ENCODE measurements at regions not wholly inside any gene's neighbourhood (a gene's known extent, or its start where the extent isn't known, plus 50 kb on each side); places are given as distances from the start of the nearest gene placed in this dataset.

GRCh38 chr4:181594188-181594587 lies 649.0 kb upstream of the TENM3 start:
- no peak overlapping the region for H3K9ac ChIP-seq (ENCODE audit: low read depth, low read length)
- CTCF ChIA-PET = no interaction called here
- H2BK120ac ChIP-seq (ENCODE audit: low read depth, low read length) = no peak overlapping the region
- no peak overlapping the region for H2BK20ac ChIP-seq (ENCODE audit: low read depth, low read length)
- no peak overlapping the region for H3K56ac ChIP-seq (ENCODE audit: extremely low read depth, insufficient read depth, low read length)
- no TSS peak for BruUV-seq (replicated peaks)
- dilution Hi-C loops (cut with HindIII; ENCODE audit: low sequenced_read_pairs, unreplicated experiment) (no loop called here), intact Hi-C loops (cut with micrococcal nuclease) (no loop called here), in situ Hi-C loops (cut with MboI; ENCODE audit: low sequenced_read_pairs) (no loop called here)
- no peaks in the 10 kb centered on the region for H3K27me3 ChIP-seq (ENCODE audit: control insufficient read depth, insufficient read depth, low read length)
- H4K20me1 ChIP-seq (ENCODE audit: insufficient read depth, low read length) = no peaks in the 10 kb centered on the region
- no peaks in the 10 kb centered on the region for H3K9me1 ChIP-seq (ENCODE audit: insufficient read depth, low read length)
- no peak for DNase-seq
- no peaks in the 10 kb centered on the region for H3K4me1 ChIP-seq (ENCODE audit: control insufficient read depth, insufficient read depth, low read length)
- no peak overlapping the region for H3K27ac ChIP-seq (ENCODE audit: insufficient read depth, low read length)
- H2BK5ac ChIP-seq (ENCODE audit: low read depth, low read length, poor library complexity, severe bottlenecking) = no peak overlapping the region
- no peaks in the 10 kb centered on the region for H3K36me3 ChIP-seq (ENCODE audit: control insufficient read depth, insufficient read depth, low read length)
- H4K91ac ChIP-seq (ENCODE audit: insufficient read depth, low read depth, low read length) = no peak overlapping the region
- H2AK9ac ChIP-seq (replicated peaks; ENCODE audit: low read depth, low read length, poor library complexity) = no peak overlapping the region
- H3K14ac ChIP-seq (replicated peaks; ENCODE audit: low read depth, low read length) = no peak overlapping the region
- TF ChIP-seq MXI1 (IDR thresholded peaks at IDR 0.05; ENCODE audit: borderline replicate concordance, low read depth, low read length) = no peak
- no peak for TF ChIP-seq ELK1 (IDR thresholded peaks at IDR 0.05; ENCODE audit: borderline replicate concordance, low read depth, low read length)
- no peak for TF ChIP-seq CTCF (conservative IDR thresholded peaks at IDR 0.05; ENCODE audit: low read depth, low read length)
- TF ChIP-seq MAZ (IDR thresholded peaks at IDR 0.05; ENCODE audit: borderline replicate concordance, low read depth, low read length) = no peak
- peak; percentile 89 for TF ChIP-seq MAFK (IDR thresholded peaks at IDR 0.05; ENCODE audit: low read depth, low read length)
- TF ChIP-seq RFX5 (IDR thresholded peaks at IDR 0.05; ENCODE audit: low read depth, low read length) = no peak
- no peak overlapping the region for H4K8ac ChIP-seq (ENCODE audit: low read depth in 2 of 2, low read length in 2 of 2)
- H2AFZ ChIP-seq (replicated peaks; ENCODE audit: low read length, poor library complexity) = no peak overlapping the region
- H3K18ac ChIP-seq (ENCODE audit: low read depth, low read length) = no peak overlapping the region
- ATAC-seq (ENCODE audit: low read depth) = no peak
- POLR2A ChIA-PET (ENCODE audit: unreplicated experiment) = no interaction called here
- H3K4me3 ChIP-seq (ENCODE audit: insufficient read depth, low read depth, low read length) = no peak overlapping the region
- no peaks in the 10 kb centered on the region for H3K9me3 ChIP-seq (ENCODE audit: control insufficient read depth, insufficient read depth, low read length)
- H3K4ac ChIP-seq (ENCODE audit: low read depth, low read length) = no peak overlapping the region
- no peak overlapping the region for H2AK5ac ChIP-seq (ENCODE audit: low read depth, low read length)
- no peak overlapping the region for H3K4me2 ChIP-seq (ENCODE audit: low read depth, low read length)
- no peaks in the 10 kb centered on the region for H3K79me1 ChIP-seq (ENCODE audit: low read depth in 1 of 2, low read length in 2 of 2)
- no peak overlapping the region for H3K23ac ChIP-seq (ENCODE audit: low read depth, low read length)
- H4K5ac ChIP-seq (ENCODE audit: low read depth, low read length) = no peak overlapping the region
- no peak overlapping the region for H2BK15ac ChIP-seq (ENCODE audit: low read depth, low read length)

Data from IMR-90 (cell line).